CD14-positive monocyte (primary cell): ENCODE measurements at regions not wholly inside any gene's neighbourhood (a gene's known extent, or its start where the extent isn't known, plus 50 kb on each side); places are given as distances from the start of the nearest gene placed in this dataset.

Experiments used
- DNase-seq, 3 donors: peaks; one replicate each; pipeline ENCODE4 v3.0.0-alpha.2; 2011 to 2022
- H2AFZ ChIP-seq: 2 replicates; pipeline ENCODE4 v1.6.0; 2012; ENCODE audit warnings: mild to moderate bottlenecking, low read depth, low read length, inconsistent platforms; ENCODE audit not compliant: insufficient read depth, poor library complexity, severe bottlenecking
- H3K27ac ChIP-seq, 2 donors: 1 replicate in 1 of 2; 2 replicates in 1 of 2; pipeline ENCODE4 v1.5.1; 2012 to 2013; ENCODE audit warnings: low read length in 2 of 2, control low read depth in 1 of 2, inconsistent platforms in 1 of 2, low read depth in 1 of 2, mild to moderate bottlenecking in 1 of 2
- H3K27me3 ChIP-seq, 2 donors: one replicate each; pipeline versions ENCODE4 v1.6.0 to v1.6.1; 2011 to 2013; ENCODE audit warnings: low read length in 2 of 2; ENCODE audit not compliant: control insufficient read depth in 2 of 2, insufficient read depth in 2 of 2
- H3K36me3 ChIP-seq, 2 donors: replicated peaks in 1 of 2; 1 replicate in 1 of 2; 2 replicates in 1 of 2; pipeline versions ENCODE4 v1.5.1 to v1.6.1; 2012 to 2013; ENCODE audit warnings: low read length in 2 of 2, control low read depth in 1 of 2, inconsistent platforms in 1 of 2, mild to moderate bottlenecking in 1 of 2; ENCODE audit not compliant: insufficient read depth in 2 of 2, control insufficient read depth in 1 of 2
- H3K4me1 ChIP-seq, 2 donors: 1 replicate in 1 of 2; 2 replicates in 1 of 2; pipeline versions ENCODE4 v1.5.1 to v1.6.1; 2012 to 2013; ENCODE audit warnings: low read length in 2 of 2, control low read depth in 1 of 2, inconsistent platforms in 1 of 2, mild to moderate bottlenecking in 1 of 2, moderate library complexity in 1 of 2; ENCODE audit not compliant: insufficient read depth in 2 of 2, control insufficient read depth in 1 of 2
- H3K4me2 ChIP-seq: replicated peaks from 2 replicates; pipeline ENCODE3; 2012; ENCODE audit warnings: low read length, moderate library complexity, mild to moderate bottlenecking; ENCODE audit not compliant: poor library complexity, severe bottlenecking; ENCODE audit errors: extremely low read depth
- H3K4me3 ChIP-seq, 3 experiments: fragments of 200-600 bp in 1 of 3; sonication (generic) in 1 of 3; replicated peaks in 1 of 3; 1 replicate in 2 of 3; 2 replicates in 1 of 3; pipeline ENCODE4 v1.5.1; 2011 to 2013; ENCODE audit warnings: low read length in 3 of 3, mild to moderate bottlenecking in 3 of 3, control low read depth in 2 of 3, low read depth in 2 of 3, inconsistent platforms in 1 of 3, moderate library complexity in 1 of 3
- H3K79me2 ChIP-seq: 2 replicates; pipeline ENCODE4 v1.6.0; 2012; ENCODE audit warnings: mild to moderate bottlenecking, control low read depth, inconsistent platforms, low read length, moderate library complexity; ENCODE audit not compliant: insufficient read depth
- H3K9ac ChIP-seq: 2 replicates; pipeline ENCODE4 v1.6.0; 2017; ENCODE audit warnings: low read length, mild to moderate bottlenecking; ENCODE audit not compliant: insufficient read depth, poor library complexity, severe bottlenecking
- H3K9me3 ChIP-seq, 2 donors: replicated peaks in 1 of 2; 1 replicate in 1 of 2; 2 replicates in 1 of 2; pipeline versions ENCODE4 v1.5.1 to v1.6.1; 2012 to 2013; ENCODE audit warnings: low read length in 2 of 2, control low read depth in 1 of 2; ENCODE audit not compliant: control insufficient read depth in 1 of 2, insufficient read depth in 1 of 2
- H4K20me1 ChIP-seq: 2 replicates; pipeline ENCODE4 v1.6.0; 2012; ENCODE audit warnings: mild to moderate bottlenecking, low read length, control low read depth, moderate library complexity; ENCODE audit not compliant: insufficient read depth
- H3K27ac Mint-ChIP-seq, 7 donors: one replicate each; pipeline ENCODE4 v1.8.0; 2020; ENCODE audit warnings: mild to moderate bottlenecking in 7 of 7, mixed read lengths in 7 of 7, moderate library complexity in 6 of 7, inconsistent platforms in 2 of 7
- H3K27me3 Mint-ChIP-seq, 3 donors: one replicate each; pipeline ENCODE4 v1.8.0; 2021 to 2022; ENCODE audit warnings: low read depth in 3 of 3, mild to moderate bottlenecking in 3 of 3, mixed read lengths in 3 of 3, moderate library complexity in 3 of 3, inconsistent platforms in 1 of 3
- H3K36me3 Mint-ChIP-seq, 2 donors: one replicate each; pipeline ENCODE4 v1.8.0; 2020; ENCODE audit warnings: mixed read lengths in 2 of 2, inconsistent platforms in 1 of 2, mild to moderate bottlenecking in 1 of 2
- H3K4me1 Mint-ChIP-seq: one replicate; pipeline ENCODE4 v1.8.0; 2020; ENCODE audit warnings: mild to moderate bottlenecking, mixed read lengths
- H3K4me3 Mint-ChIP-seq, 2 donors: one replicate each; pipeline ENCODE4 v1.8.0; 2020; ENCODE audit warnings: mild to moderate bottlenecking in 2 of 2, mixed read lengths in 2 of 2, moderate library complexity in 1 of 2
- H3K9me3 Mint-ChIP-seq, 7 donors: one replicate each; pipeline ENCODE4 v1.8.0; 2020 to 2022; ENCODE audit warnings: mixed read lengths in 7 of 7, mild to moderate bottlenecking in 6 of 7, moderate library complexity in 6 of 7, inconsistent platforms in 2 of 7
- CTCF ChIP-seq: fragments of 200-600 bp; IDR thresholded peaks from one replicate; pipeline ENCODE4 v1.8.0; 2022; ENCODE audit warnings: antibody characterized with exemption, mild to moderate bottlenecking
- WGBS: methylation state at CpG from one replicate; pipeline ENCODE4 v1.1.5; 2013; ENCODE audit warnings: missing lambda C conversion rate; ENCODE audit not compliant: insufficient coverage; 5-methylcytosine and 5-hydroxymethylcytosine counted together
- intact Hi-C, 2 donors: fragments of 100-400 bp; cut with micrococcal nuclease; formaldehyde crosslinking; loops; one replicate each; pipeline versions ENCODE4 v1.15.0 to v1.15.1; 2023

GRCh38 chr6:145233955-145234354 is 501.4 kb downstream of the EPM2A start:
- Histone ChIP-seq H3K9ac (no peak overlapping the region), H3K4me2 (no peak overlapping the region), H3K27ac (no peak overlapping the region), H4K20me1 (no peaks in the 10 kb centered on the region), H3K4me3 (no peak overlapping the region), H3K27me3 (no peaks in the 10 kb centered on the region), H3K4me1 (no peaks in the 10 kb centered on the region), H3K79me2 (no peaks in the 10 kb centered on the region), H3K9me3 (no peaks in the 10 kb centered on the region), H2AFZ (no peak overlapping the region), H3K36me3 (no peaks in the 10 kb centered on the region)
- H3K36me3 Mint-ChIP-seq: no peaks in the 10 kb centered on the region
- no peak overlapping the region for H3K27ac Mint-ChIP-seq
- no peak overlapping the region for H3K4me3 Mint-ChIP-seq
- intact Hi-C loops: no loop called here
- peaks cover 0 to 1% (median 0%) of the 10 kb centered on the region in 3 donors for H3K27me3 Mint-ChIP-seq
- no peak for TF ChIP-seq CTCF
- no peak for DNase-seq
- no peaks in the 10 kb centered on the region for H3K4me1 Mint-ChIP-seq
- peaks cover 0 to 10% (median 0%) of the 10 kb centered on the region in 7 donors for H3K9me3 Mint-ChIP-seq
- no CpG with 5 or more reads among the region's 2 CpGs for WGBS

GRCh38 chr6:145235207-145235606 is 500.1 kb downstream of the EPM2A start:
- Histone ChIP-seq H3K9me3 (no peaks in the 10 kb centered on the region), H2AFZ (no peak overlapping the region), H3K79me2 (no peaks in the 10 kb centered on the region), H3K27me3 (no peaks in the 10 kb centered on the region), H3K4me2 (no peak overlapping the region), H3K36me3 (no peaks in the 10 kb centered on the region), H3K4me3 (no peak overlapping the region), H3K9ac (no peak overlapping the region), H3K27ac (no peak overlapping the region), H4K20me1 (no peaks in the 10 kb centered on the region), H3K4me1 (no peaks in the 10 kb centered on the region)
- peaks cover 0 to 1% (median 0%) of the 10 kb centered on the region in 3 donors for H3K27me3 Mint-ChIP-seq
- intact Hi-C loops: no loop called here
- H3K9me3 Mint-ChIP-seq: peaks cover 0 to 10% (median 0%) of the 10 kb centered on the region in 7 donors
- H3K4me1 Mint-ChIP-seq: no peaks in the 10 kb centered on the region
- WGBS: no CpG with 5 or more reads among the region's 1 CpG
- no peak for TF ChIP-seq CTCF
- no peak overlapping the region for H3K27ac Mint-ChIP-seq
- no peak for DNase-seq
- no peak overlapping the region for H3K4me3 Mint-ChIP-seq
- no peaks in the 10 kb centered on the region for H3K36me3 Mint-ChIP-seq
